Thyroid gland (tissue), 4 donors: ENCODE measurements at regions not wholly inside any gene's neighbourhood (a gene's known extent, or its start where the extent isn't known, plus 50 kb on each side); places are given as distances from the start of the nearest gene placed in this dataset.

Experiments used
- DNase-seq, 2 donors: peaks; one replicate each; pipeline ENCODE4 v3.0.0-alpha.2; 2019
- H3K27ac ChIP-seq, 3 donors: fragments of 200-600 bp; sonication (generic); 1 replicate in 2 of 3; 2 replicates in 1 of 3; pipeline ENCODE4 v1.5.1; 2016 to 2019; ENCODE audit warnings: mild to moderate bottlenecking in 1 of 3, moderate library complexity in 1 of 3
- H3K27me3 ChIP-seq: fragments of 200-600 bp; sonication (generic); one replicate; pipeline ENCODE4 v1.5.1; 2019
- H3K36me3 ChIP-seq, 2 donors: fragments of 200-600 bp; sonication (generic); one replicate each; pipeline ENCODE4 v1.5.1; 2016 to 2019
- H3K4me1 ChIP-seq, 2 donors: fragments of 200-600 bp; sonication (generic); one replicate each; pipeline ENCODE4 v1.5.1; 2017 to 2019
- H3K4me3 ChIP-seq, 3 donors: fragments of 200-600 bp; sonication (generic); replicated peaks in 1 of 3; 1 replicate in 2 of 3; 2 replicates in 1 of 3; pipeline ENCODE4 v1.5.1; 2016; ENCODE audit warnings: mild to moderate bottlenecking in 1 of 3
- H3K9me3 ChIP-seq: fragments of 200-600 bp; sonication (generic); one replicate; pipeline ENCODE4 v1.5.1; 2017
- CTCF ChIP-seq, 6 experiments: fragments of 200-600 bp in 3 of 6; fragments of 450-650 bp in 3 of 6; sonication (generic) in 3 of 6; IDR thresholded peaks; one replicate each; pipeline ENCODE4 v1.5.1; 2016 to 2019; ENCODE audit warnings: antibody characterized with exemption in 6 of 6, mild to moderate bottlenecking in 2 of 6, inconsistent platforms in 1 of 6, moderate library complexity in 1 of 6
- POLR2A ChIP-seq, 2 donors: fragments of 450-650 bp; IDR thresholded peaks; one replicate each; pipeline ENCODE4 v1.6.1; 2017; ENCODE audit warnings: antibody characterized with exemption in 2 of 2, mild to moderate bottlenecking in 2 of 2, moderate library complexity in 1 of 2
- WGBS, 2 donors: methylation state at CpG; one replicate each; pipeline ENCODE4 v1.1.5; 2017; 5-methylcytosine and 5-hydroxymethylcytosine counted together
- intact Hi-C: fragments of 100-400 bp; cut with DNase I; formaldehyde crosslinking; loops from one replicate; pipeline ENCODE4 v1.15.1; 2023

GRCh38 chr3:152206243-152206760 lies 62.4 kb upstream of the MBNL1 start:
- no peak for DNase-seq
- no peak overlapping the region for H3K4me3 ChIP-seq
- H3K4me1 ChIP-seq, result no peaks in the 10 kb centered on the region
- no peaks in the 10 kb centered on the region for H3K36me3 ChIP-seq
- H3K27ac ChIP-seq, result no peak overlapping the region
- H3K27me3 ChIP-seq, result no peaks in the 10 kb centered on the region
- WGBS, 2 donors, result 91 to 98% methylated on average over 3 of the region's 3 CpGs
- no peaks in the 10 kb centered on the region for H3K9me3 ChIP-seq
- TF ChIP-seq POLR2A (IDR thresholded peaks at IDR 0.05), result no peak
- no peak for TF ChIP-seq CTCF (IDR thresholded peaks at IDR 0.05)
- intact Hi-C loops, result no loop called here

GRCh38 chr3:152208439-152208838 lies 60.3 kb upstream of the MBNL1 start:
- Histone ChIP-seq H3K4me1 (no peaks in the 10 kb centered on the region), H3K4me3 (no peak overlapping the region), H3K9me3 (no peaks in the 10 kb centered on the region), H3K27me3 (no peaks in the 10 kb centered on the region), H3K27ac (no peak overlapping the region), H3K36me3 (no peaks in the 10 kb centered on the region)
- no peak for DNase-seq
- intact Hi-C loops, result no loop called here
- 85 to 86% methylated on average over 2 of the region's 2 CpGs for WGBS, 2 donors
- no peak for TF ChIP-seq POLR2A (IDR thresholded peaks at IDR 0.05)
- no peak for TF ChIP-seq CTCF (IDR thresholded peaks at IDR 0.05)

- H3K27ac ChIP-seq, result no peak overlapping the region
- H3K4me1 ChIP-seq, result no peaks in the 10 kb centered on the region
- intact Hi-C loops, result no loop called here
- no peaks in the 10 kb centered on the region for H3K9me3 ChIP-seq
- whole genome bisulfite sequencing, 2 donors, result 97 to 98% methylated on average over 2 of the region's 2 CpGs
- TF ChIP-seq POLR2A (IDR thresholded peaks at IDR 0.05) (no peak), CTCF (IDR thresholded peaks at IDR 0.05) (no peak)
- no peaks in the 10 kb centered on the region for H3K27me3 ChIP-seq
- no peaks in the 10 kb centered on the region for H3K36me3 ChIP-seq
- no peak overlapping the region for H3K4me3 ChIP-seq
- no peak for DNase-seq
Measured at GRCh38 chr3:152209060-152209459, 59.7 kb upstream of the MBNL1 start.

- Histone ChIP-seq H3K27me3 (no peaks in the 10 kb centered on the region), H3K27ac (no peak overlapping the region), H3K4me3 (no peak overlapping the region), H3K9me3 (no peaks in the 10 kb centered on the region), H3K36me3 (no peaks in the 10 kb centered on the region), H3K4me1 (no peaks in the 10 kb centered on the region)
- 91 to 96% methylated on average over 5 of the region's 5 CpGs for WGBS, 2 donors
- TF ChIP-seq POLR2A (IDR thresholded peaks at IDR 0.05), result no peak
- TF ChIP-seq CTCF (IDR thresholded peaks at IDR 0.05), result no peak
- intact Hi-C loops, result no loop called here
- no peak for DNase-seq
Measured at GRCh38 chr3:152209776-152210175, 59.0 kb upstream of the MBNL1 start.

- H3K4me3 ChIP-seq, result no peak overlapping the region
- no peak overlapping the region for H3K27ac ChIP-seq
- DNase-seq, result no peak
- TF ChIP-seq CTCF (IDR thresholded peaks at IDR 0.05) (no peak), POLR2A (IDR thresholded peaks at IDR 0.05) (no peak)
- no peaks in the 10 kb centered on the region for H3K4me1 ChIP-seq
- H3K36me3 ChIP-seq, result no peaks in the 10 kb centered on the region
- no peaks in the 10 kb centered on the region for H3K27me3 ChIP-seq
- 91 to 96% methylated on average over 2 of the region's 2 CpGs for WGBS, 2 donors
- no peaks in the 10 kb centered on the region for H3K9me3 ChIP-seq
- intact Hi-C loops, result no loop called here
Measured at GRCh38 chr3:152210697-152211096, 58.0 kb upstream of the MBNL1 start.
